Ovary (tissue), 7 donors: ENCODE measurements at regions not wholly inside any gene's neighbourhood (a gene's known extent, or its start where the extent isn't known, plus 50 kb on each side); places are given as distances from the start of the nearest gene placed in this dataset.
"Not testable (repeated sequence)": the region's sequence is repeated elsewhere in the genome, so short reads cannot be mapped to it uniquely, and the experiment has no call there.

Experiments used
- DNase-seq, 5 donors: peaks; one replicate each; pipeline ENCODE4 v3.0.0-alpha.2; 2019 to 2020
- H3K27ac ChIP-seq, 2 donors: fragments of 200-600 bp; one replicate each; pipeline versions ENCODE4 v1.5.1 to v1.8.0; 2019 to 2022
- H3K27me3 ChIP-seq: fragments of 200-600 bp; one replicate; pipeline ENCODE4 v1.8.0; 2022
- H3K36me3 ChIP-seq: fragments of 200-600 bp; sonication (generic); one replicate; pipeline ENCODE4 v1.5.1; 2019
- H3K4me1 ChIP-seq: one replicate; pipeline ENCODE4 v1.8.1; 2013; ENCODE audit warnings: mild to moderate bottlenecking, moderate library complexity; ENCODE audit not compliant: insufficient read depth
- H3K4me3 ChIP-seq: fragments of 200-600 bp; sonication (generic); one replicate; pipeline ENCODE4 v1.5.1; 2017
- H3K9me3 ChIP-seq, 2 donors: fragments of 200-600 bp in 1 of 2; sonication (generic) in 1 of 2; one replicate each; pipeline versions ENCODE4 v1.5.1 to v1.8.1; 2013 to 2019; ENCODE audit warnings: mild to moderate bottlenecking in 1 of 2, moderate library complexity in 1 of 2
- EP300 ChIP-seq: sonication (generic); formaldehyde crosslinking; IDR thresholded peaks from one replicate; pipeline ENCODE4 v1.6.1; 2017; ENCODE audit warnings: antibody characterized with exemption
- POLR2A ChIP-seq: fragments of 450-650 bp; IDR thresholded peaks from one replicate; pipeline ENCODE4 v1.6.1; 2017; ENCODE audit warnings: antibody characterized with exemption, mild to moderate bottlenecking, moderate library complexity
- WGBS, 3 donors: extraction: QIAGEN DNeasy Blood & Tissue Kit in 1 of 3; methylation state at CpG; one replicate each; pipeline versions ENCODE4 v1.1.5 to v1.1.7; 2013 to 2017; 5-methylcytosine and 5-hydroxymethylcytosine counted together
- intact Hi-C, 4 donors: fragments of 100-400 bp; cut with DNase I; formaldehyde crosslinking; loops; one replicate each; pipeline versions ENCODE4 v1.11.0 to v1.15.1; 2022 to 2023
- TF ChIP-seq, protein P1 (sequence below), 3 donors: fragments of 450-650 bp in 2 of 3; fragments of 200-600 bp in 1 of 3; IDR thresholded peaks; one replicate each; pipeline versions ENCODE4 v1.5.1 to v1.8.0; 2016 to 2022; ENCODE audit warnings: antibody characterized with exemption in 3 of 3, mild to moderate bottlenecking in 1 of 3
- donor health status: DM: no; HTN: no; CAD: no; lungs with moderate emphysema.
- donor health status: DM: no; HTN: no; CAD: no.
- donor health status: Bipolar disorder and iron deficiency.
- donor health status: DM: no; HTN: no; CAD: no.
- donor health status: DM: yes; HTN: yes; CAD: no.

DNA sequence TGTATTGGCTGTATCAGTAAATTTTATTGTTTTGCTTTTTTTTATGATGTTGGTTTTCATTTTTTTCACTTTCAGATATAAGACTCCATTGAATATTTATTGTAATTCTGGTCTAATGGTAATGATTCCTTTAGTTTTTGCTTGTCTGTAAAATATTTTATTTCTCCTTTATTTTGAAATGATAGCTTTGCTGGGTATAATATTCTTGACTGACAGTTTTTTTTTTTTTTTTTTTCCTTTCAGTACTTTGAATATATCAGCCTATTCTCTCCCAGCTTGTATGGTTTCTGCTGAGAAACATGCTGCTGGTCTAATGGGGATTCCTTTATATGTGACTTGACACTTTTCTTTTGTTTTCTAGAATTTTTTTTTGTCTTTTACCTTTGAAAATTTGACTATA lies 195.1 kb upstream of the SLC38A2 start:
- Histone ChIP-seq H3K4me3 (no peak overlapping the region), H3K27me3 (no peaks in the 10 kb centered on the region), H3K4me1 (no peaks in the 10 kb centered on the region), H3K27ac (no peak overlapping the region), H3K36me3 (no peaks in the 10 kb centered on the region), H3K9me3 (no peaks in the 10 kb centered on the region)
- no peak for TF ChIP-seq POLR2A
- TF ChIP-seq, protein P1, sequence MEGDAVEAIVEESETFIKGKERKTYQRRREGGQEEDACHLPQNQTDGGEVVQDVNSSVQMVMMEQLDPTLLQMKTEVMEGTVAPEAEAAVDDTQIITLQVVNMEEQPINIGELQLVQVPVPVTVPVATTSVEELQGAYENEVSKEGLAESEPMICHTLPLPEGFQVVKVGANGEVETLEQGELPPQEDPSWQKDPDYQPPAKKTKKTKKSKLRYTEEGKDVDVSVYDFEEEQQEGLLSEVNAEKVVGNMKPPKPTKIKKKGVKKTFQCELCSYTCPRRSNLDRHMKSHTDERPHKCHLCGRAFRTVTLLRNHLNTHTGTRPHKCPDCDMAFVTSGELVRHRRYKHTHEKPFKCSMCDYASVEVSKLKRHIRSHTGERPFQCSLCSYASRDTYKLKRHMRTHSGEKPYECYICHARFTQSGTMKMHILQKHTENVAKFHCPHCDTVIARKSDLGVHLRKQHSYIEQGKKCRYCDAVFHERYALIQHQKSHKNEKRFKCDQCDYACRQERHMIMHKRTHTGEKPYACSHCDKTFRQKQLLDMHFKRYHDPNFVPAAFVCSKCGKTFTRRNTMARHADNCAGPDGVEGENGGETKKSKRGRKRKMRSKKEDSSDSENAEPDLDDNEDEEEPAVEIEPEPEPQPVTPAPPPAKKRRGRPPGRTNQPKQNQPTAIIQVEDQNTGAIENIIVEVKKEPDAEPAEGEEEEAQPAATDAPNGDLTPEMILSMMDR (IDR thresholded peaks at IDR 0.05), result no peak
- no peak for TF ChIP-seq EP300
- intact Hi-C loops, result no loop called here
- no peak for DNase-seq

DNA sequence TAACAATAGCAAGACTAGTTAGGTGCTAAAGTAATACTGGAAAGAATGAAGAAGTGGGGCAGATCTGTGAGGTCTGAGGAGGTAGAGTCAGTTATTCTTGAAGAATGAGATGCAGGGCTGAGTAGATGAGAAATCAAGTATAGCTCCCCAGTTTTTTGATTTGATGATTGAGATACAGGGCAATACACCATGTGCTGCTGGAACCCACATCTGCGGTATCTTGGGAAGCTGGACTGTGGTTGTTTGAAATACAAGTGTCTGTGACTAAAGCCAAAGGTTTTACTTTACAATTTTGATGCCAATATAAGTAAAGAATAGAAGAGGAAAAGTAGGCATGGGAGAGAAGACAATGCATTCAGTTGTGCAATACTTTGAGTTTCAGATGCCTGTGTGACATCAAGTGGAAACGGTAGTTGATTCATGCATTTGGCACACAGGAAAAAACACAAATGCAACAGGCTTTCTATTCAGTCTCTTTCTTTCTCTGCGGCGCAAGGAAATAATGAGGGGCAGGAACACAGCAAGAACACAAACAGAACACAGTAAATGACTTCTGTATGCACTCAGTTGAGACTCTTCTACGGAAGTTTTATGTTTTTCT lies 190.2 kb upstream of the SLC38A2 start:
- WGBS, 3 donors, result 75 to 88% (median 83%) methylated on average over 5 of the region's 5 CpGs

DNA sequence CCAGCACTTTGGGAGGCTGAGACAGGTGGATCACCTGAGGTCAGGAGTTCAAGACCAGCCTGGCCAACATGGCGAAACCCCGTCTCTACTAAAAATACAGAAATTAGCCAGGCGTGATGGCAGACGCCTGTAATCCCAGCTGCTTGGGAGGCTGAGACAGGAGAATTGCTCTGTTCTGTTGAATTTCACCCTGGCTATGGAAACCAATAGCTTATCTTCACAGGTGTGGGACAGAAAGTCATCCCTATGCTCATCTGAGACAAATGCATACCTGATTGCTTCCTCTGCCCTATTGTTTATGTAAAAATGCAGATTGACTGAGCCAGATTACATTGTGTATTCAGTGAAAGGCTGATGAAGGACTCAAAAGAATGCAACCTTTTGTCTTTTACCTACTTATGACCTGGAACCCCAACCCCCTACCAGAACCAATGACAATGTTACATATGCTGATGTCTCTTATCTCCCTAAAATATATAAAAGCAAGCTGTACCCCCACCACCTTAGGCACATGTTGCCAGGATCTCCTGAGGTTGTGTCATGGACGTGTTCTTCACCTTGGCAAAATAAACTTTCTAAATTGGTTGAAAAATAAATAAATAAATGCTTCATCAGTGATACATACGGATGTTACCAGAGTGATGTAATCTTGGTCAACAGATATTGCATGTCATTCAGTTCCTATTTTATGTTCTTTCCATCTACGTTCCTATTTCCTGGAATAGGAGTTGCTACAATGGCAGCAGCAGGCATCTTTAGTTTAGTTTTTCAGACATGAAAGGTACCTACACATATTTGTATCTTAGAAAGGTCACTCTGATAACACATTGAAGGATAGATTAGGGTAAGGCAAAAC lies 189.4 kb upstream of the SLC38A2 start:
- H3K36me3 ChIP-seq, H3K4me3 ChIP-seq, DNase-seq, H3K27me3 ChIP-seq, H3K9me3 ChIP-seq, H3K27ac ChIP-seq, intact Hi-C loops, H3K4me1 ChIP-seq: not testable (repeated sequence)
- 92 to 96% (median 95%) methylated on average over 7 of the region's 7 CpGs for WGBS, 3 donors

More for the DNA sequence above, 190.2 kb upstream of the SLC38A2 start:
- no peaks in the 10 kb centered on the region for H3K36me3 ChIP-seq
- no peak for DNase-seq
- intact Hi-C loops, result no loop called here
- H3K9me3 ChIP-seq, result no peaks in the 10 kb centered on the region
- no peak overlapping the region for H3K27ac ChIP-seq
- peaks cover 1% of the 10 kb centered on the region for H3K4me1 ChIP-seq
- H3K4me3 ChIP-seq, result no peak overlapping the region
- H3K27me3 ChIP-seq, result no peaks in the 10 kb centered on the region
- TF ChIP-seq, protein P1 (IDR thresholded peaks at IDR 0.05), result no peak
- TF ChIP-seq POLR2A (no peak), EP300 (no peak)

DNA sequence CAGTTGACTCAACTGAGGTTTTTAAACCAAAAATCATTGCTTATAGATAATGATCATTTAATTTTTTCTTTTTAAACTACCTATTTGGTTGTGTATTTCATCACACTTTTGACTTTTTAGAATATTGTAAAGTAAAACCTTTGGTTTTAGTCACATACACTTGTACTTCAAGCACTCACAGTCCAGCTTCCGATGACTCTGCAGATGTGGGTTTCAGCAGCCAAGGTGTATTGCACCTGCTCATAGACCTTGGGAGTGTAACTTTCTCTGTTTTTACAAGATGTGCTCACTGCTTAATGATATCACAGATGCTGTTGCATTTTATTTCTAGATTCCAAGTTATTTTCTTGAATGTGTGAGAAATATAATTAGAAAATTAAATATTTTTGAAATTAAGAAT lies 188.3 kb upstream of the SLC38A2 start:
- H3K27ac ChIP-seq, result no peak overlapping the region

More for the DNA sequence above, 188.3 kb upstream of the SLC38A2 start:
- no peaks in the 10 kb centered on the region for H3K36me3 ChIP-seq
- no peaks in the 10 kb centered on the region for H3K27me3 ChIP-seq
- WGBS, 3 donors, result 88 to 98% (median 93%) methylated on average over 1 of the region's 1 CpG
- peaks cover 2% of the 10 kb centered on the region for H3K4me1 ChIP-seq
- TF ChIP-seq, protein P1 (IDR thresholded peaks at IDR 0.05), result no peak
- TF ChIP-seq POLR2A (no peak), EP300 (no peak)
- intact Hi-C loops, result no loop called here
- no peak overlapping the region for H3K4me3 ChIP-seq
- no peaks in the 10 kb centered on the region for H3K9me3 ChIP-seq
- DNase-seq, result no peak
